ENCODE measurements at regions not wholly inside any gene's neighbourhood (a gene's known extent, or its start where the extent isn't known, plus 50 kb on each side); places are given as distances from the start of the nearest gene placed in this dataset.

DNA sequence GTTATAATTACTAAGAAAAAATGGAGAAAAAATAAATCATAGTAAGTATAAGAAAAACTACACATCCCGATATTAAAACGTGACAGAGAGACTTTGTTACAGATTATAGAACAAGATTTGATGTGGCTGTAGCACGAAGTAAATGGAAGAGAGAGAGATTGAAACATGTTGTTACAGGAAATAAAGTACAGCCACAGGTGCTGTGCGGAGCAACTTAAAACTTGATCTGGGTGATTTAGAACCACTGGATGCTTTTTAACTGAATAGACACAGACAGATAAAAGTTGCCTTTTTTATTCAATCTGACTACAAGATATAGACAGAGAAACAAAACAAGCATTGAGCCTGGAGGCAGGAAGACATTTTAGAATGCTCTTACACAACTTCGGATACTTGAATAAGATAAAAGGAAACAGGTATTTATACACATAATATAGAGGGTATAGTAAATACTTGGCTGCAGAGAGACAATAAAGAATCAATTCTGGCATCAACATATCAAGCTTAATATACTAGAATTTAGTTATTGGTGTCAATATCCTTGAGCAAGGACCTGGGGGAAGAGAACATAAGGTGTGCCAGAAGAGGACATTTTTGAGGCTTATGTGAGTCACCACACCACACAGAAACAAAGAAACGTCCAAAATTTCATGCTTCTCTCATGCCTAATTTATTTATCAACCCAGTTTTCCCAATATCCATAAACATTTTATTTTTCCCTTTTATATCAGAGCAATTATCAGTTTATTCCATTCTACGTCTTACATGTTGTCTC lies 548.5 kb downstream of the SLITRK1 start:
- H3K9me3 Mint-ChIP-seq, result peaks cover 0 to 7% (median 2%) of the 10 kb centered on the region in 8 donors
- Histone ChIP-seq H3K4me3 (ENCODE audit: low read length in 2 of 2) (no peak overlapping the region), H3K36me3 (ENCODE audit: insufficient read depth, low read length) (no peaks in the 10 kb centered on the region), H3K9me3 (ENCODE audit: control insufficient read depth in 1 of 2, low read length in 2 of 2) (no peaks in the 10 kb centered on the region), H3K27me3 (ENCODE audit: insufficient read depth, low read length) (no peaks in the 10 kb centered on the region), H3K4me1 (ENCODE audit: insufficient read depth, low read length) (no peaks in the 10 kb centered on the region), H3K27ac (ENCODE audit: low read depth, low read length) (no peak overlapping the region)
- intact Hi-C loops (cut with micrococcal nuclease), result no loop called here
- POLR2A ChIA-PET (ENCODE audit: partially characterized antibody), result no interaction called here
- H3K27me3 Mint-ChIP-seq, result no peaks in the 10 kb centered on the region
- no peak overlapping the region for H3K27ac Mint-ChIP-seq
- no peaks in the 10 kb centered on the region for H3K36me3 Mint-ChIP-seq
- no peak overlapping the region for H3K4me3 Mint-ChIP-seq
- H3K4me1 Mint-ChIP-seq, result no peaks in the 10 kb centered on the region
- CTCF ChIA-PET (ENCODE audit: partially characterized antibody), result no interaction called here
- no peak for DNase-seq

- Histone ChIP-seq H3K27ac (ENCODE audit: low read depth, low read length) (no peak overlapping the region), H3K4me1 (ENCODE audit: insufficient read depth, low read length) (no peaks in the 10 kb centered on the region), H3K27me3 (ENCODE audit: insufficient read depth, low read length) (no peaks in the 10 kb centered on the region), H3K9me3 (ENCODE audit: control insufficient read depth in 1 of 2, low read length in 2 of 2) (no peaks in the 10 kb centered on the region), H3K36me3 (ENCODE audit: insufficient read depth, low read length) (no peaks in the 10 kb centered on the region), H3K4me3 (ENCODE audit: low read length in 2 of 2) (no peak overlapping the region)
- Mint-ChIP-seq H3K4me3 (no peak overlapping the region), H3K4me1 (no peaks in the 10 kb centered on the region), H3K9me3 (peaks cover 0 to 7% (median 3%) of the 10 kb centered on the region in 8 donors), H3K36me3 (no peaks in the 10 kb centered on the region), H3K27ac (no peak overlapping the region), H3K27me3 (no peaks in the 10 kb centered on the region)
- intact Hi-C loops (cut with micrococcal nuclease), result no loop called here
- POLR2A ChIA-PET (ENCODE audit: partially characterized antibody), result no interaction called here
- no peak for DNase-seq
- CTCF ChIA-PET (ENCODE audit: partially characterized antibody), result no interaction called here
Observed at GRCh38 chr13:83332751-83333150, 549.5 kb downstream of the SLITRK1 start.

DNA sequence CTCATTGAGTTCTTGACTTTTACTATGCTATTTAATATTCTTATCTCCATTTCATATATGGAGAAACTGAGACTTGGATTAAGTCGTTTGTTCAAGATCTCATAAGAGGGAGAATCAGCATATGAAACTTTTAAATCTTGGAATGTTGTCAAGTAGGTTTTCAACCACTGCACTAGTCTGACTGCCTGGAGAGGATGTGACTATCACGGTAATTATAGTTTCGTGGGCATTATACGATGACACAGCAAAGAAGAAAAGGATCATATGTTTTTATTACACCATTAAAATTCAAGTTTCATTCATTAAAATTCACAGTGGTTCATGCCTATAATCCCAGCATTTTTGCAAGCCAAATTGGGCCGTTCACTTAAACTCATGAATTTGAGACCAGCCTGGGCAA lies 555.2 kb downstream of the SLITRK1 start:
- no peaks in the 10 kb centered on the region for H3K4me1 Mint-ChIP-seq
- H3K27ac Mint-ChIP-seq, result no peak overlapping the region
- H3K27ac ChIP-seq (ENCODE audit: low read depth, low read length), result no peak overlapping the region
- H3K36me3 Mint-ChIP-seq, result no peaks in the 10 kb centered on the region
- H3K9me3 Mint-ChIP-seq, result peaks cover 0 to 12% (median 4%) of the 10 kb centered on the region in 8 donors
- DNase-seq, result no peak
- no peak overlapping the region for H3K4me3 ChIP-seq (ENCODE audit: low read length in 2 of 2)
- no peaks in the 10 kb centered on the region for H3K4me1 ChIP-seq (ENCODE audit: insufficient read depth, low read length)
- no peak overlapping the region for H3K4me3 Mint-ChIP-seq
- H3K9me3 ChIP-seq (ENCODE audit: control insufficient read depth in 1 of 2, low read length in 2 of 2), result no peaks in the 10 kb centered on the region
- intact Hi-C loops (cut with micrococcal nuclease), result no loop called here
- no peaks in the 10 kb centered on the region for H3K27me3 ChIP-seq (ENCODE audit: insufficient read depth, low read length)
- no peaks in the 10 kb centered on the region for H3K36me3 ChIP-seq (ENCODE audit: insufficient read depth, low read length)
- POLR2A ChIA-PET (ENCODE audit: partially characterized antibody), result no interaction called here
- no peaks in the 10 kb centered on the region for H3K27me3 Mint-ChIP-seq
- CTCF ChIA-PET (ENCODE audit: partially characterized antibody), result no interaction called here

GRCh38 chr13:83325125-83325853 lies 557.0 kb downstream of the SLITRK1 start:
- no peaks in the 10 kb centered on the region for H3K36me3 Mint-ChIP-seq

GRCh38 chr13:83311886-83312577 lies 570.2 kb downstream of the SLITRK1 start:
- Mint-ChIP-seq H3K4me3 (no peak overlapping the region), H3K27me3 (no peaks in the 10 kb centered on the region), H3K27ac (no peak overlapping the region), H3K9me3 (peaks cover 0 to 3% (median 0%) of the 10 kb centered on the region in 8 donors), H3K4me1 (no peaks in the 10 kb centered on the region), H3K36me3 (no peaks in the 10 kb centered on the region)
- no peaks in the 10 kb centered on the region for H3K4me1 ChIP-seq (ENCODE audit: insufficient read depth, low read length)
- intact Hi-C loops (cut with micrococcal nuclease), result no loop called here
- no peaks in the 10 kb centered on the region for H3K36me3 ChIP-seq (ENCODE audit: insufficient read depth, low read length)
- H3K9me3 ChIP-seq (ENCODE audit: control insufficient read depth in 1 of 2, low read length in 2 of 2), result no peaks in the 10 kb centered on the region
- H3K27ac ChIP-seq (ENCODE audit: low read depth, low read length), result no peak overlapping the region
- no peak for DNase-seq
- H3K27me3 ChIP-seq (ENCODE audit: insufficient read depth, low read length), result no peaks in the 10 kb centered on the region
- ChIA-PET CTCF (ENCODE audit: partially characterized antibody) (no interaction called here), POLR2A (ENCODE audit: partially characterized antibody) (no interaction called here)
- no peak overlapping the region for H3K4me3 ChIP-seq (ENCODE audit: low read length in 2 of 2)

More at GRCh38 chr13:83325125-83325853, 557.0 kb downstream of the SLITRK1 start:
- intact Hi-C loops (cut with micrococcal nuclease), result no loop called here
- H3K27ac ChIP-seq (ENCODE audit: low read depth, low read length), result no peak overlapping the region
- no peaks in the 10 kb centered on the region for H3K4me1 ChIP-seq (ENCODE audit: insufficient read depth, low read length)
- no peak overlapping the region for H3K4me3 Mint-ChIP-seq
- DNase-seq, result no peak
- peaks cover 0 to 14% (median 3%) of the 10 kb centered on the region in 8 donors for H3K9me3 Mint-ChIP-seq
- no peak overlapping the region for H3K27ac Mint-ChIP-seq
- H3K4me3 ChIP-seq (ENCODE audit: low read length in 2 of 2), result no peak overlapping the region
- no peaks in the 10 kb centered on the region for H3K27me3 Mint-ChIP-seq
- POLR2A ChIA-PET (ENCODE audit: partially characterized antibody), result no interaction called here
- CTCF ChIA-PET (ENCODE audit: partially characterized antibody), result no interaction called here
- no peaks in the 10 kb centered on the region for H3K36me3 ChIP-seq (ENCODE audit: insufficient read depth, low read length)
- H3K4me1 Mint-ChIP-seq, result no peaks in the 10 kb centered on the region
- no peaks in the 10 kb centered on the region for H3K27me3 ChIP-seq (ENCODE audit: insufficient read depth, low read length)
- H3K9me3 ChIP-seq (ENCODE audit: control insufficient read depth in 1 of 2, low read length in 2 of 2), result no peaks in the 10 kb centered on the region

DNA sequence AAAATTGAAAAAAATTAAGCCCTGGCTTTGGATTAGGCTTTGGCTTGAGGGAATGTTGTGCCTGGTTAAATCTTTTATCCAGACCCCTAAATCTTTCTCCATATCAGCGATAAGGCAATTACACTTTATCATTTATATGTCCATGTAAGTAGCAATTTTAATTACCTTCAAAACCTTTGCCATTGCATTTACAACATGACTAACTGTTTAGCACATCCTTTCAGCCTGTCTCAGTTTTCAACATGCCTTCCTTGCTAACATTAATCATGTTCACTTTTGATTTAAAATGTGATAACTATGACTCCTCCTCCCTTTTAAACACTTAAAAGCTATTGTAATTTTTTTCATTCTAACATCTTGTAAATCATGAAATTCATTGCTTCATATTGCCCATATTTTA lies 583.7 kb downstream of the SLITRK1 start:
- CTCF ChIA-PET (ENCODE audit: partially characterized antibody), result no interaction called here

GRCh38 chr13:83297586-83298290 lies 584.5 kb downstream of the SLITRK1 start:
- no peak overlapping the region for H3K4me3 ChIP-seq (ENCODE audit: low read length in 2 of 2)
- Mint-ChIP-seq H3K9me3 (peaks cover 0 to 17% (median 6%) of the 10 kb centered on the region in 8 donors), H3K36me3 (no peaks in the 10 kb centered on the region), H3K4me1 (no peaks in the 10 kb centered on the region), H3K4me3 (no peak overlapping the region), H3K27ac (no peak overlapping the region), H3K27me3 (no peaks in the 10 kb centered on the region)
- H3K4me1 ChIP-seq (ENCODE audit: insufficient read depth, low read length), result no peaks in the 10 kb centered on the region
- H3K27me3 ChIP-seq (ENCODE audit: insufficient read depth, low read length), result no peaks in the 10 kb centered on the region
- intact Hi-C loops (cut with micrococcal nuclease), result no loop called here
- DNase-seq, result no peak
- no peaks in the 10 kb centered on the region for H3K9me3 ChIP-seq (ENCODE audit: control insufficient read depth in 1 of 2, low read length in 2 of 2)
- ChIA-PET CTCF (ENCODE audit: partially characterized antibody) (no interaction called here), POLR2A (ENCODE audit: partially characterized antibody) (no interaction called here)
- H3K36me3 ChIP-seq (ENCODE audit: insufficient read depth, low read length), result no peaks in the 10 kb centered on the region
- H3K27ac ChIP-seq (ENCODE audit: low read depth, low read length), result no peak overlapping the region

More for the DNA sequence above, 583.7 kb downstream of the SLITRK1 start:
- Mint-ChIP-seq H3K27ac (no peak overlapping the region), H3K9me3 (peaks cover 0 to 11% (median 6%) of the 10 kb centered on the region in 8 donors), H3K4me1 (no peaks in the 10 kb centered on the region), H3K27me3 (no peaks in the 10 kb centered on the region), H3K4me3 (no peak overlapping the region), H3K36me3 (no peaks in the 10 kb centered on the region)
- Histone ChIP-seq H3K9me3 (ENCODE audit: control insufficient read depth in 1 of 2, low read length in 2 of 2) (no peaks in the 10 kb centered on the region), H3K4me1 (ENCODE audit: insufficient read depth, low read length) (no peaks in the 10 kb centered on the region), H3K36me3 (ENCODE audit: insufficient read depth, low read length) (no peaks in the 10 kb centered on the region), H3K27me3 (ENCODE audit: insufficient read depth, low read length) (no peaks in the 10 kb centered on the region), H3K27ac (ENCODE audit: low read depth, low read length) (no peak overlapping the region), H3K4me3 (ENCODE audit: low read length in 2 of 2) (no peak overlapping the region)
- intact Hi-C loops (cut with micrococcal nuclease), result no loop called here
- POLR2A ChIA-PET (ENCODE audit: partially characterized antibody), result no interaction called here
- DNase-seq, result no peak

All from CD4-positive, alpha-beta memory T cell (primary cell).